ENCODE measurements at regions not wholly inside any gene's neighbourhood (a gene's known extent, or its start where the extent isn't known, plus 50 kb on each side); places are given as distances from the start of the nearest gene placed in this dataset.

GRCh38 chr13:33435207-33435606 is 149.7 kb upstream of the STARD13 start (continued):
- TF ChIP-seq BHLHE40 (IDR thresholded peaks at IDR 0.05; ENCODE audit: low read depth, low read length) (no peak), HDAC2 (IDR thresholded peaks at IDR 0.05) (no peak), RARB (CRISPR knock-in tag; IDR thresholded peaks at IDR 0.05) (no peak), NFE2L2 (conservative IDR thresholded peaks at IDR 0.05; ENCODE audit: low read length) (no peak), FOSB (CRISPR knock-in tag; IDR thresholded peaks at IDR 0.05) (no peak), TP53 (CRISPR knock-in tag; IDR thresholded peaks at IDR 0.05) (no peak), KDM1A (IDR thresholded peaks at IDR 0.05; ENCODE audit: low read depth) (no peak), ZC3H11A (IDR thresholded peaks at IDR 0.05) (no peak)

- Histone ChIP-seq H3K4me1 (no peaks in the 10 kb centered on the region), H3K27ac (no peak overlapping the region), H3K9me3 (no peaks in the 10 kb centered on the region), H3K4me2 (no peak overlapping the region), H3K4me3 (no peak overlapping the region)
- 87% methylated on average over 2 of the region's 2 CpGs for WGBS (ENCODE audit: missing lambda C conversion rate)
- ChIA-PET CTCF (interaction anchor here (0.8 kb wide), 1 partner anchor 21 kb away, joined by 3 read pairs; no protein-coding TSS in a partner anchor), POLR2A (no interaction called here)
- DNase-seq (ENCODE audit: low read depth in 1 of 2, low spot score in 1 of 2), result no peak
- no peak for FAIRE-seq
- TF ChIP-seq KDM1A (IDR thresholded peaks at IDR 0.05; ENCODE audit: low read depth) (no peak), TFCP2L1 (CRISPR knock-in tag; IDR thresholded peaks at IDR 0.05) (no peak), EHMT2 (IDR thresholded peaks at IDR 0.05; ENCODE audit: low read depth) (no peak), CBX2 (IDR thresholded peaks at IDR 0.05; ENCODE audit: borderline replicate concordance, low read depth) (no peak), FOXS1 (CRISPR knock-in tag; IDR thresholded peaks at IDR 0.05) (no peak), HOXA7 (CRISPR knock-in tag; IDR thresholded peaks at IDR 0.05) (no peak), KDM5A (IDR thresholded peaks at IDR 0.05) (no peak), ESRRA (IDR thresholded peaks at IDR 0.05; ENCODE audit: borderline replicate concordance, low read length) (no peak), CEBPB (IDR thresholded peaks at IDR 0.05) (no peak), JUN (IDR thresholded peaks at IDR 0.05) (no peak), RFX5 (IDR thresholded peaks at IDR 0.05) (no peak), ZSCAN20 (CRISPR knock-in tag; IDR thresholded peaks at IDR 0.05) (no peak), POLR2A (IDR thresholded peaks at IDR 0.05; ENCODE audit: low read length) (no peak), EP300 (IDR thresholded peaks at IDR 0.05) (no peak), ZNF302 (CRISPR knock-in tag; IDR thresholded peaks at IDR 0.05) (no peak), HOXB13 (CRISPR knock-in tag; IDR thresholded peaks at IDR 0.05; ENCODE audit: low read depth) (no peak), ELK1 (IDR thresholded peaks at IDR 0.05; ENCODE audit: low read depth, low read length) (no peak), NR3C1 (IDR thresholded peaks at IDR 0.05) (no peak), PBX3 (IDR thresholded peaks at IDR 0.05) (no peak)
- no peak for ATAC-seq
These were observed 153.4 kb upstream of the STARD13 start for GRCh38 chr13:33438918-33439317.

GRCh38 chr13:33441015-33441414 is 155.5 kb upstream of the STARD13 start:
- no peak overlapping the region for H3K27ac ChIP-seq
- peak; percentile 18; the same call in 1 of the 3 replicates for TF ChIP-seq CTCF (IDR thresholded peaks at IDR 0.05)
- TF ChIP-seq SMC3 (IDR thresholded peaks at IDR 0.05), result peak; percentile 37; the same call in 1 of the 3 replicates
- no peak for TF ChIP-seq ZC3H11A (IDR thresholded peaks at IDR 0.05)
- TF ChIP-seq RAD21 (conservative IDR thresholded peaks at IDR 0.05 in 1 of 2, IDR thresholded peaks at IDR 0.05 in 1 of 2), result peak; percentile 30 to 34; a peak in 3 of 5 replicates
- TF ChIP-seq BCL3 (IDR thresholded peaks at IDR 0.05), result no peak
- FAIRE-seq, result no peak

More at GRCh38 chr13:33441015-33441414, 155.5 kb upstream of the STARD13 start:
- 67% methylated on average over 1 of the region's 1 CpG for WGBS (ENCODE audit: missing lambda C conversion rate)
- ATAC-seq (peak in 1 of 2 experiments; percentile 59; a peak in 2 of 6 replicates), DNase-seq (ENCODE audit: low read depth in 1 of 2, low spot score in 1 of 2) (peak; percentile 3 to 37)
- ChIA-PET POLR2A (no interaction called here), CTCF (no interaction called here)
- no peak overlapping the region for H3K4me2 ChIP-seq
- H3K4me1 ChIP-seq, result no peaks in the 10 kb centered on the region
- no peaks in the 10 kb centered on the region for H3K9me3 ChIP-seq
- H3K4me3 ChIP-seq, result no peak overlapping the region
